Cerebellar nuclear complex (tissue), 1 donor: ENCODE measurements at regions not wholly inside any gene's neighbourhood (a gene's known extent, or its start where the extent isn't known, plus 50 kb on each side); places are given as distances from the start of the nearest gene placed in this dataset.
"Not testable (repeated sequence)": the region's sequence is repeated elsewhere in the genome, so short reads cannot be mapped to it uniquely, and the experiment has no call there.

Experiments
- DNase-seq, 2 experiments: peaks; one replicate each; lab custom pipeline; 2025; lab: John Stamatoyannopoulos, UW

DNA sequence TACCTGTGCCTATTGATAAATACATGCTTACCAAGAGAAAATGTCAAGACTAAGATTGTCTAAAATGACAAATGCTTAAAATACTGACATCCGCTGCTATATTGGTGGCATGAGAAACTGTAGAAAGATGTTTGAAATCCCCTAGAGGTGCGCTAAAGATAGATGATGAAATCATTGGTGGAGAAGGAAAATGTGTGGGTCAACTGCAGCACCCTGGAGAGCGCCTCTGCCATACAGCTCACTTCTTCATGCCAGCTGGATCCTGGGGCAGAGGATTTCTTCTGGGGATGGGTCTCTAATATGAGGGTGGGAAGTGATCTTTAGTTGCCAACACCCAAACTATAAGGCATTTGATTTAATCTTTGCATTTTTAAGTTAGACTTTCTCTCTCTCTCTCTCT is 680.4 kb upstream of the POM121L12 start:
- DNase-seq, result no peak

DNA sequence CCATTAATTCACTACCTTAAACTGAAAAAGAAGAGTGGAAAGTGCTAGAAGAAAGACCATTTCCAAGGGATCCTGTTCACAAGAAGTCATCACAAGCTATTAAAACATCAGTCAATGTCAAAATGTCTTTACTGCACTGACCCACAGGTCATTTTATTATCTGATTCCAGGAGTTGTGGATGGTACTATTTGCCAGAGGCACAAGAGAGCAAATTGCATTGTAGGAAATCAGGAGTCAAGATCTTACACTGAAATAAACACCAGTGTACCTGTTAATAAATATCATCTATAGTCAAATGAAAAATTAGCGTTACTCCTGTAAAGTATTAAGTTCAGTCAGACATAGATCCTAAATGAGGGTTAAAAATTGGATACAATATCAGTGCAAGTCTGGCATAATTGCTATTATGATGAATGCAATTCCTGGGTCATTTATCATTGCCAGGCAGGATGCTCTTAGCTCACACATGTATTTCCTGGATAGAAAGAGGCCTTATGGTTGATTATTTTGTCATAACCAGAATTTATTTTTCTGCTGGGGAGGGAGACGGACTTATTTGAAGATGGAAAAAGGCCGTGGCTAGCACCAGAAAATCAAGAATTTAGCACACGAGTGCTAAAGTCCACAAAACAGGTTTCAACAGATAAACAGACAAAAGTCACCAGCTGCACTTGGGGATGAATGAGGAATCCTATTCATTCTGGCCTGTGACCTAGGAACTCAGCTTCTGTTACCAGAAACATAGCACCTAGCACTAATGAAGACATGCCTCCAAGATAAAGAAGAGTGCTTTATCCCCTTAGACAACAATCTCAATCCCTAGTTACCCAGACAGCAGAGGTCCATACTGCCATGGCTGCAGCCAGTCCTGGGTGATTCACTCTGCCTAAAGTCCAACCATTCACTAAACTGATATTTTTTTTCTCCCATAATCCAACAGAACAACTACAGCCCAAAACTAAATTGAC is 683.1 kb upstream of the POM121L12 start:
- no peak for DNase-seq

GRCh38 chr7:52344015-52344414 is 691.4 kb upstream of the POM121L12 start:
- no peak for DNase-seq

DNA sequence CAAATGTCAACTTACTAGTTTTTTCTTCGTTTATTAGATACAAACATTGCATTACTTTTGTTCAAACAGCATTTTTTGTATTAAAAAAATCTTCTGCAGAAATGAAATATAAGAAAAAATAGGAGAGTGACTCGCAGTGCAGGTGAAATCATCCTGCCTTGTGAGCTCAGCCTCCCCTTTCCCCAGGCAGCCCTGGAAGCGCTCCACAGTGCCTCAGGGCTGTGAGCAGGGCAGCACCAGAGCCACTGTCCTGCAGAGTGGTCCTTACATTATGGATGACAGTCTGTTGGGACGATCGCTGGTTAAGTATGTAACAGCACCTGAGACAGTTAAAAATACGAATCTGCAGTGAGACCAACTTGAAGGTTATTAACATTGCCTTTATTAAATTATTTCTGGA is 695.4 kb upstream of the POM121L12 start:
- no peak for DNase-seq

- not testable (repeated sequence) for DNase-seq
These were observed 707.1 kb upstream of the POM121L12 start for GRCh38 chr7:52328328-52328727.

DNA sequence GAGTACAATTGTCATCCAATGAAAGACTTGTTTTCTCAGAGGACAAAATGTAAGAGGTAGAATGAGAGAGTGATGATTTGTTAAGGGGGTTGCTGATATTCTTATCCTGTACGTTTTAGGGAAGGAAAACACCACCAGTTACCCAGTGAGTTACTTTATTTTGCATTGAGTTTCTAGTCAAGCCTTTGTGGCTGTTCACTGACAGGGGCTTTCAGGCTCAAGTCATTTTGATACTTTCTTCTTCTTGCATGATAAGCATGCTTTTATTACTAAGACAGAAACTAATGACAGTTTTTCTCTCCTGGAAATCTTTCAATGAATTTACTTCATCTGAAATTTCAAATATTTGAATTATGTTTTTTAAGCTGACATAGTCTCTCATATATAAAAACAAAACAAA is 710.2 kb upstream of the POM121L12 start:
- no peak for DNase-seq

GRCh38 chr7:52323202-52323746 is 712.2 kb upstream of the POM121L12 start:
- no peak for DNase-seq

GRCh38 chr7:52320610-52321009 is 714.8 kb upstream of the POM121L12 start:
- DNase-seq, result no peak

DNA sequence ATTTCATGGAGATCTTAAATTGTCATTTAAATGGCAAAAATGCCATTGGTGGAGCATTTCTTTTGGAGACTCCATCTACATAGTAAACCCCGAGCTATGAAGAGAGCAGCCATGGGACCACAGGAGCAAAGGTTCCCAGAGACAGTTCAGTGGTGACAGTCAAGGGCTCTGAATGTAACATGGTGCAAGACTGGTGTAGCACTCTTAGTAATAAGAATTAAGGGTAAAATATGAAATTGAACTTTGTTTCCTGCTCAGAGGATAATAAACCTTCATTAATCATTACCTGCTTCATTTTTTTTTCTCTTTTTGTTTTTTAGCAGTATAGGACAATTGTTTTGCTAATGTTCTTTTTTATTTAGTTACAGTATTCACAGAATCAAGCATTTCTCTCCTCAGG is 717.5 kb upstream of the POM121L12 start:
- no peak for DNase-seq

DNA sequence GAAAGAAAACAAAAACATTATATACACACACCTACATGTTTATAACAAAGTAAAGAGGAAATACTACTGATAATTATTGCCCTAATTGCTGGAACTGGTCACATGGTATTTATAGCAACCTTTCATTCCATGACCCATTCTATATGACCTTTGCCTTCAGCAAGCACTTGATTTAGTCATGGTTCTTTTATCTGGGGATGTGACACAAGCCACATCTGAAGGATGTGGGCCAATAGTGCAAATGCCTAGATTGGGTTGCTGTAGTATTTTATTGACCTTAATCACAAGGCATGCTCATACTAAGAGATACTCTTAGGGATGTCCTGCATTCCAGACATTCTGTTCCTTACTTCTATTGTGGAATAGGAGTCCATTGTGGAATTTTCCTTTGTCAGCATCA is 723.5 kb upstream of the POM121L12 start:
- no peak for DNase-seq

GRCh38 chr7:52309631-52310030 is 725.8 kb upstream of the POM121L12 start:
- no peak for DNase-seq

- no peak for DNase-seq
These were observed 732.5 kb upstream of the POM121L12 start for GRCh38 chr7:52302765-52303520.

DNA sequence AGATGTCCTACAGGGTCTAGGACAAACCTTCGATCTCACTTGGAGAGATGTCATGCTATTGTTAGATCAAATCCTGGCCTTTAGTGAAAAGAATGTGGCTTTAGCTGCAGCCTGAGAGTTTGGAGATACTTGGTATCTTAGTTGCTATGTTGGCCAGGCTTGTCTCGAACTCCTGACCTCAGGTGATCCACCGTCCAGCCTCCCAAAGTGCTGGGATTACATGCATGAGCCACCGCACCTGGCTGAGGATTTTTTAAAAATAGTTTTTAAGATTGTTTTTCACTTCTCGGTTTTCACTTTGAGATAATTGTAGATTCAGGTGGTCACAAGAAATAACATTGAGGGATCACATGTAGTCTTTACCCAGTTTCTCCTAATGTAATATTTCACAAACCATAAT is 738.3 kb upstream of the POM121L12 start:
- no peak for DNase-seq

DNA sequence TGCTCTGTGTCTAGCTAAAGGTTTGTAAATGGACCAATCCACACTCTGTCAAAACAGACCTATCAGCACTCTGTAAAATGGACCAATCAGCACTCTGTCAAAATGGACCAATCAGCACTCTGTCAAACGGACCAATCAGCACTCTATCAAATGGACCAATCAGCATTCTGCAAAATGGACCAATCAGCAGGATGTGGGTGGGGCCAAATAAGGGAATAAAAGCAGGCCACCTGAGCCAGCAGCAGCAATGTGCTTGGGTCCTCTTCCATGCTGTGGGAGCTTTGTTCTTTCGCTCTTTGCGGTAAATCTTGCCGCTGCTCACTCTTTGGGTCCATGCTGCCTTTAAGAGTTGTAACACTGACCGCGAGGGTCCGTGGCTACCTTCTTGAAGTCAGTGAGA is 740.5 kb upstream of the POM121L12 start:
- no peak for DNase-seq

GRCh38 chr7:52289247-52289646 is 746.2 kb upstream of the POM121L12 start:
- no peak for DNase-seq

DNA sequence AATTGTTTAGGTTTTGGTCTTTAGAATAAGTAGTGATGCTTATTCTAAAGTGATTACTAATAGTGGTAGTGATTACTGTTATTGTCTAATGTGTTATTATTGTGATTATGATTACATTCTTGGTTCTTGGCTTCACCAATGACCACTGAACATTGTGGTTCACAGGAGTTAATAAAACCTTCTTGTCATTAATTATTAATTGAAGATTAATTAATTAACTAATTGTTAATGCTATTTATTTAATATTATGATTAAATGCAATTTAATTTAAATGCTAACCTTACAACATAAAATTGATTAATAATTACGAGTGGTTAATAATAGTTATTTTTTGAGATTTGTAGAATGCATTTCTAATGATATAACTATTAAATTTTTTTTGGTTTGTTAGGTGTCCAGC is 747.7 kb upstream of the POM121L12 start:
- no peak for DNase-seq

DNA sequence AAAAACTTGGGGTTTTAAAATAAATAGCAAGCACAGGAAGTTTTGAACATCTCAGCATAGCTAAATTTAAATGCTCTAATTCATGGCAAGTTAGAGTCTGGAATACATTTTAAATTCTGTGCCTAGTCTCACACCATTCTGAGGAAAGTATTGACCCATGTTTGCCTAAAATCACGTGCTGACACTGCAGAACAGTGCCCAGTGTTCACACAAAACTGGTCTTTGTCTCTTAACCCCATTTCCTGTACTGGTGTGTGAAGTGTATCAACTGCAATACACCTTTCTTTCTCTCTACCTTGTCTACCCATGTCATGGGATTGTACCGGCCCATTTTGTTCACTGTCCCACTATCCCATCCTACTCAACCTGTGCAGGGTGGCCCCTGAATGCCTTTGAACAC is 749.7 kb upstream of the POM121L12 start:
- DNase-seq, result no peak

DNA sequence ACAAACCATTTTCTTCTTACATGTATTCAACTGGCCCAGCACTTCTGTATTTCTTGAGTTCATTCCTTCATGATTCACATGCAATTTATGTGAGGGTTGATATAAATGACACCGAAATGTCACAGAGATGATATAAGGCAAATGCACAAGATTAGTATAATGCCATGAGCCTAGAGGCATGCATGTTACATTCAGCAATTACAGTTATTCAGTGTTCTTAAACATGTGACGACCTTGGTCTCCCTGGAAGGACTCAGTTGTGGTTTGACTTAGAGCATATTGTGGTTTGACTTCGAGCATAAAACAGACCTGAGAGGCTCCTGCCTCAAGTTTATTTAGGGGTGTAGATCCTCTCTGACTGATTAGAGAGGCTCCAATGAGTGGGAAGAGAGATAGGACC is 752.1 kb upstream of the POM121L12 start:
- no peak for DNase-seq

DNA sequence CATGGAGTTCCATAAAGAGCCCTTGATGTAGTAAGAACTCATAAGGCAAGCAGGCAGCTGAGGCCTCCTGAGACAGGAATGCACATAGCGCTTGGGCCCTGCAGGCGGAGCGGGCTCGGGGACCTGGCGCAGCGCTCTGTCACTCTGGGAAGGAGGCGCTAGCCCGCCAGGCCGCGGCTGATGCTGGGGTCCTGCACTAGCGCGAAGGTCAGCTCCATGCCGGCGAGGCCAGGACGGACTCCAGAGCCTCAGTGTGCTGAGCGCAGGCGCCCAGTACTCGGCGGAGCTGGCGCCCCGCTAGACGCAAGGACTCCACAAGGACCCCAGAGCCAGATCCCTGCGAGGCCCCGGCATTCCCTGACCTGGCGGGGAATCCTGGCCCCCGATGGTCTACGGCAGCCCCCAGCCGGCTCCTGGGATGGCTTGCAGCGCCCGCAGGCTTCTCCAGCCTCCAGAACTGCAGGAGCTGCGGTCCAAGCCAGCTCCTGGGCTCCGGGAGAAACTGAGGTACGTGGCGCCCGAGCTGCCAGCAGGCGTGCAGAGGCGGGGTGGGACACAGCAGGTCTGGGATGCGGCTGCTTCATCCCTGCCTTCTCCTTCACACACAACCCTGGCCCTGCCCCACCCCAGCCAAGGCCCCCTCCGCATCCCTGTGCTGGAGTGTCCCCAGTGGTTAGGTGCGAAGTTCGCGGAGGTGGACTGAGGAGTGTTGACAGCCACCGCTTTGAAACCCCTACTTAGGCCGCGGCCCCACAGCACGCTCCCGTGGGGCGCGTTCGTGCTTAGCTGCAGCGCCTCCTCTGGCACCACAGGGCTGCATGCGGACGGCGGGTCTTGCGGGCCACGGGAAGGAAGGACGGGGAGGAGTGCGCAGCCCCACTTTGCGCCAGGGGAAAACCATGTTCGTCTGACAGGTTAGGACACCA is 761.5 kb upstream of the POM121L12 start:
- no peak for DNase-seq

DNA sequence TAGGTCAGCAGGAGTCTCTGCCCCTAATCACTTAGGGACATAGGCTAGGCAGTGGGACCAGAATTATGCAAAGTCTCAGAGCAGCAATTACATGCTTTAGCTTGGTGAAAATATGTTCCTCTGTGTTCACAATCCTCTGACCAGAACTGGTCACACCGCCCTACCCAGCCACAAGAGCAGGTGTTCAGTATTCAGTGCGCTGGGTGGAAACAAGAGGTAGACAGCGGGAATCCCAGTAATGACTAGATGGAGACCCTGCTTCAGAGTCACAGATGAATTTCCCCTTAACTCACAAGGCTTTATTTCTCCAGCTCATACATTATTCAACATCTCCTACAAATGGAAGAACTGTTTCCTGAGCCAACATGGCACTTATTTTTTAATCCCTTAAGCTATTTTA is 763.7 kb upstream of the POM121L12 start:
- DNase-seq, result no peak

DNA sequence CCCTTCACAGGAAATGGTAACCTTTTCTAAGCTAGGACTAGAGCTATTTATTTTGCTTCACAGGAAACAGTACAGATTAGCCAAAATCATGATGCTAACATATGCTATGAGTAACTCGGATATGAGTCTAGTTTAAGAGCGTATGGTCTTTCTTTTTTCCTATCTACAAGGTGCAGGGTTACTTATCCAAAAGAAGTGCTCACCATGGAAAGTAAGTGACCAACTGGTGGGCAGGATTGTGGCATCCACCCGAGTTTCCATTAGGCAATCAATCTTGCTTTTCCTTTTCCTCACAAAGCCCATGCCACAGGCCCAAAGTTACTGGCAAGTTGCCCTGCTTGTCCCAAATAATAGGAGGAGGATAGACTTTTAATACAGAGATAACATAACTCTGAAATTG is 765.1 kb upstream of the POM121L12 start:
- DNase-seq, result no peak

DNA sequence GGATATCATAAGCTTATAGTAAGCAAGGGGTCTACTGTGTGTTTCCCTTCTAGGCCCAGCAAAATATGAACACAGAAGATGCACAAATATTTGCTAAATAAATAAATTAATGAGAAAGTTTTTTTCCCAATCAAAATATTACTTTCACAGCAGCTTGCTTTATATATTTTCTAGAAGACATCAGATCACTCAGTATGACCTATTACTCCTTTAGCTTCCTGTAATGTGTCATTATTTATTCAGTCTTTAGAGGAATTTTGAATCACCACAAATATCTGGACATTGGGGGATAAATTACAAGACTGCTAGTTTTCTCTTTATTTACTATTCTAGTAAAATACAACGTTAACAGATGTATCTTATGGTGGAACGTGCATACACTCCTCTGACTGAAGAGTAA is 765.8 kb upstream of the POM121L12 start:
- no peak for DNase-seq
